H1 (cell line): ENCODE measurements at regions not wholly inside any gene's neighbourhood (a gene's known extent, or its start where the extent isn't known, plus 50 kb on each side); places are given as distances from the start of the nearest gene placed in this dataset.

ENCODE experiments used
- BRCA1 ChIP-seq: IDR thresholded peaks from 2 replicates; pipeline ENCODE4 v1.6.1; 2012; ENCODE audit warnings: low read depth, low read length, improper control_type of control experiment
- CEBPB ChIP-seq: IDR thresholded peaks from 2 replicates; pipeline ENCODE4 v1.6.1; 2012; ENCODE audit warnings: low read depth, low read length
- GABPA ChIP-seq: IDR thresholded peaks from 2 replicates; pipeline ENCODE4 v1.6.1; 2011; ENCODE audit warnings: mild to moderate bottlenecking, low read length, moderate library complexity, borderline replicate concordance; ENCODE audit not compliant: insufficient read depth
- RBBP5 ChIP-seq: IDR thresholded peaks from 2 replicates; pipeline ENCODE4 v1.7.1; 2012; ENCODE audit warnings: low read depth, mild to moderate bottlenecking, inconsistent platforms, low read length, moderate library complexity, borderline replicate concordance
- SIX5 ChIP-seq: IDR thresholded peaks from 2 replicates; pipeline ENCODE4 v1.6.1; 2011; ENCODE audit warnings: mild to moderate bottlenecking, low read depth, low read length
- YY1 ChIP-seq: IDR thresholded peaks from 2 replicates; pipeline ENCODE4 v1.6.1; 2011; ENCODE audit warnings: low read depth, mild to moderate bottlenecking, low read length
- ZNF274 ChIP-seq: IDR thresholded peaks from 2 replicates; pipeline ENCODE4 v1.7.0; 2012; ENCODE audit warnings: low read length, borderline replicate concordance; ENCODE audit errors: extremely low read depth
- TF ChIP-seq, protein P1 (sequence below): IDR thresholded peaks from 2 replicates; pipeline ENCODE4 v1.6.1; 2012; ENCODE audit warnings: inconsistent platforms

DNA sequence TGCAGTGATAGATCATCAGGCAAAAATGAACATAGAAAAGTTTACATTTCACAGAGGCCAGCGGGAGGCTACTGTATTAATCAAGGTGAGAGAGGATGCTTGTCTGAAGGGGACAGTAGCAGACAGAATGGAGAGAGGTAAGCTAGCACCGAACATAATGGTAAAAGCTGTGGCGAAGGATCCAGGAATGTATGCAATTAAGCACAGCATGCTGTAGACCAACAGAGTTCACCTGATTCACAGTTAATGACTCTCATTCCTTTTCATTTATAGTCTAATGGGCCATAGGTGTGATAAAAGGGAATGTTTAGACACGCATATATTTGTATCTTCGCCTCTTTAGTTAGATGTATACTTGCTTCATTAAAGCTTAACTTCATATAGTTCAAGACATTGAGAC, 150.9 kb upstream of the MBL2 start (continued):
- TF ChIP-seq BRCA1 (no peak), GABPA (no peak), SIX5 (no peak), YY1 (0 out of 2 replicates have a peak, but pooled peaks have one; percentile 33), ZNF274 (no peak), RBBP5 (no peak), CEBPB (no peak)
- TF ChIP-seq, protein P1, sequence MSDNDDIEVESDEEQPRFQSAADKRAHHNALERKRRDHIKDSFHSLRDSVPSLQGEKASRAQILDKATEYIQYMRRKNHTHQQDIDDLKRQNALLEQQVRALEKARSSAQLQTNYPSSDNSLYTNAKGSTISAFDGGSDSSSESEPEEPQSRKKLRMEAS, result no peak
